SHP77 treated with DMSO at 0.1 percent for 48 hours (cell line): ENCODE measurements at regions not wholly inside any gene's neighbourhood (a gene's known extent, or its start where the extent isn't known, plus 50 kb on each side); places are given as distances from the start of the nearest gene placed in this dataset.

ENCODE experiments used
- DNase-seq: peaks from one replicate; lab custom pipeline; 2025; lab: John Stamatoyannopoulos, UW

- DNase-seq, result no peak
These were observed 72.9 kb upstream of the IRS2 start for GRCh38 chr13:109859216-109859835.

- no peak for DNase-seq
These were observed 71.9 kb upstream of the IRS2 start for GRCh38 chr13:109858319-109858718.

- no peak for DNase-seq
These were observed 71.4 kb upstream of the IRS2 start for GRCh38 chr13:109857803-109858202.

- DNase-seq, result no peak
These were observed 70.9 kb upstream of the IRS2 start for GRCh38 chr13:109857325-109857724.

GRCh38 chr13:109856350-109856749 lies 70.0 kb upstream of the IRS2 start:
- DNase-seq, result no peak

- DNase-seq, result no peak
These were observed 66.8 kb upstream of the IRS2 start for GRCh38 chr13:109853153-109853552.

- DNase-seq, result no peak
These were observed 59.8 kb upstream of the IRS2 start for GRCh38 chr13:109846185-109846584.

- DNase-seq, result no peak
These were observed 58.0 kb upstream of the IRS2 start for GRCh38 chr13:109844396-109844795.

- no peak for DNase-seq
These were observed 57.3 kb upstream of the IRS2 start for GRCh38 chr13:109843695-109844094.

GRCh38 chr13:109842212-109842920 lies 56.0 kb upstream of the IRS2 start:
- no peak for DNase-seq

GRCh38 chr13:109840893-109841287 lies 54.5 kb upstream of the IRS2 start:
- no peak for DNase-seq

GRCh38 chr13:109840201-109840892 lies 54.0 kb upstream of the IRS2 start:
- DNase-seq, result no peak

GRCh38 chr13:109836629-109837607 lies 50.5 kb upstream of the IRS2 start:
- no peak for DNase-seq
